GM12872 (cell line): ENCODE measurements at regions not wholly inside any gene's neighbourhood (a gene's known extent, or its start where the extent isn't known, plus 50 kb on each side); places are given as distances from the start of the nearest gene placed in this dataset.

ENCODE experiments used
- CTCF ChIP-seq: IDR thresholded peaks from 3 replicates; pipeline ENCODE4 v1.5.1; 2011; ENCODE audit warnings: low read depth, mild to moderate bottlenecking, low read length, moderate library complexity; ENCODE audit not compliant: insufficient read depth

DNA sequence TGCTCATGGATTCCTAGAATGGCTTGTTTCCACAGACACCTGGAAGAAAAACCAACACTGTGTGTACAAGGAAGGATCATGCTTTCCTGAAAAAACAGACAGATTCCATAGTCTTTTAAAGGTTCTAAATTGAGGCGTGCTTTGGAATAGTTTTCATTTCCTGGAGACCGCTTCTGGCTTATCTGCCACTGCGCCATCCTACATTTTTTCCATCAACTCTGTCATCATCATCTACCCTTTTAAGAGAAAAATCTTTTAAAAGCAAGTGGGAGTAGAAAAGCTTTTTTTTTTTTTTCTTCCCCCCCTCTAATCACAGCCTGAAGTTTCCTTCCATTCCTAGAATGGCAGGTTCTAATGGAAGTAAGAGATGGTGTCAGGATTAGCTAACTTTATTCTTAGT is 379.4 kb upstream of the C2CD4B start:
- no peak for TF ChIP-seq CTCF

GRCh38 chr15:62545467-62546227 is 380.6 kb upstream of the C2CD4B start:
- TF ChIP-seq CTCF = no peak

DNA sequence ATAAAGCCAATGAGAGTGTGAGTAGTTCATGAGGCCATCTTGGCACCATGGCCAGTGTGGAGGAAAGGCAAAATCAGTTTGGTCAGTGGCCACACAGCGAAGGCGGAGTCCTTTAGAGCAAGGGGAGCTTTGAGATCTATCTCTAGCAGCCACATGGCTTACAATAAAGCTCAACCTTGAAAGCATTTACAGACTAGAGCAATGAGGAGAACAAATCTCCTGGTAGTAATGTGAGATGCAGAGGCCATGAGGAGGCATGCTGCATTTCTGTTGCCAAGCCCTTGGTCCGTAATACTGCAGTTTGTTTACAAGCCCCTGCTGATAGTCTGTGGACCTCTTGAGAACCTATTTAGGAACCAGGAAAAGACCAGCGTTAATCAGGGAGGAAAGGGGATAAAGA is 381.5 kb upstream of the C2CD4B start:
- no peak for TF ChIP-seq CTCF

DNA sequence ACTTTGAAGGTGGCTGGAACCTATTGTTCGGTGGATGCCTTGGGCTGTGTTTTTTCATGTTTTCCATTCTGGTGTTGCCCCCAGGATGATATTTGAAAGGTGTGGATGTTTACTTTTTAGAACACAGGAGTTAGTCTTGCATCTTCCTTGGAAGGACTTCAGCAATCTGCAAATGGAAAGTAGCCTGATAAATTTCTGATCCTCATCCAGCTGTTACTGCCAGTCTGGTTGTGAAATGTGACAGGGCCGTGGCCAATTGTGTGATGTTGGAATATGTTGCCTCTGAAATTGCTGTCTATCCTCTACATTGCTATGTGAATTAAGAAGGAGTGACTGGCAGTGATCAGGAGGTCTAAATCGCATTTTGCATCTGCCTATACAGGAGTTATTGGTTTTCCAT is 382.5 kb upstream of the C2CD4B start:
- no peak for TF ChIP-seq CTCF

DNA sequence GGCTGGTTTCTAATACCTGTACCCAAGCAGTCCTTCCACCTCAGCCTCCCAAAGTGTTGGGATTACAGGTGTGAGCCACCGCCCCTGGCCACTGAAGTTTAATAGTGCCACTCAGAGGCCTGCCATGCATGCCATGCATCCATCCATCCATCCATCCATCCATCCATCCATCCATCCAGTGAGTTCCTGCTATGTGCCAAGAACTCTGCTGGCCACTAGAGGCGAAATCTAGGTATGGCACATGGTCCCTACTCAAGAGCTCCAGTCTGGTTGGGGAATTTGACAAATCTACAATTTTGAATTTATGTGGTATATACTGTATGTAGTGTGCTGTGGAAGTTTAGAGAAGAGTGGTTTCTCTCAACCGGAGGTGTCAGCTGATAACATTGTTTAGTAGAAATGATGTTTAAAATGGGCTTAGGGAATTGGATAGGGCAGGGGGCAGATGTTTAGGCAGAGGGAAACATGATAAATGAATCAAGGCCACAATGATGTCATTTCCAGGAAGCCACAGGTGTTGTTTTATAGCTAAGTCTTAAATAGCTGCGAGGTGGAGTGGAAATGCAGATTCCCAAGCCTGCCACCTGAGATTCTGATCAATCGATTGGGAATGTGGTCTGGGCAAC is 384.4 kb upstream of the C2CD4B start:
- TF ChIP-seq CTCF = peak; percentile 68

- TF ChIP-seq CTCF = no peak
Measured at GRCh38 chr15:62550106-62550505, 385.0 kb upstream of the C2CD4B start.

GRCh38 chr15:62552444-62552843 is 387.4 kb upstream of the C2CD4B start:
- TF ChIP-seq CTCF = no peak
